COLO829 (cell line): ENCODE measurements at regions not wholly inside any gene's neighbourhood (a gene's known extent, or its start where the extent isn't known, plus 50 kb on each side); places are given as distances from the start of the nearest gene placed in this dataset.
"Not testable (repeated sequence)": the region's sequence is repeated elsewhere in the genome, so short reads cannot be mapped to it uniquely, and the experiment has no call there.

ENCODE experiments used
- DNase-seq: peaks from one replicate; pipeline ENCODE4 v3.0.0; 2012; ENCODE audit warnings: low spot score

DNA sequence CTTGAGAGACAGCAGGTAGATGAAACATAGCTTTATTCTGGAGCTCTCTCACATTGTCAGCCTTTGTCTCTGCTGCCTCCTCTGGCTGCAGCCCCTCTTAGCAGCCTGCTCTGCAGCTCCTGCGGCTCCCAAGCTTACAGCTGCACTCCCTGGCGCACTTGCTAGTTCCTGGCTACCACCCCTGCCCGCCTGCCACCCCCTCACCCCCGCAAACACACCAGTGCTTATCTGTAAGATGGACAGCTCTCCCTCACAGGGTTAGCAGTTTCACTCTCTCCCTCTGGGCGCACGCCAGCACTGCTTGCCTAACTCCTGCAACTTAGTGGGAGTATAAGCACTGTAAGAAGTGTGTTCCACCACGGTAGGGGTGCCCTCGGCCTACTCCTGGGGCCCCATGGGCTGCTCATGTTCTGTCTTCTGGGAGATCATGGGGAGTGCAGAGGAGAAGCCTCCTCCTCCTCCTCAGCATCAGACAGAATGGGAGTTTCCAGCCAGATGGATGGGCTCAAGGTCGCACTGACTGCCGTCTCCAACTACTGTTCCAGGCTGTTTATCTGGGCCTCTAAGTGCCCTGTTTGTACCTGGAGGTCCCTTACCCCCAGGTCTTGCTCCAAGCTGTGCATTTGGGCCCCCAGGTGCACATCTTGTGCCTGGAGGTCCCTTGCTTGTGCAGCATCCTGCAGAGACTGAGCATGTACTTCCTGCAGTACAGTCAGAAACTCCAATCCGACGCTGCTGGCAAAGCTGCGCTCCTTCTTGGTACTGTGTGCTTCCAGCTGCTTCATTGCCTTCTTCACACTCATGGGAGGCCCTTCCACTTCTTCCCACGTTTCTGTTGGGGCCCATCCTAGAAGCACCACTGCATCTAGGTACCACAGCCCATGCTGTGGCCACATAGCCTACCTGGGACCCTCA is 1388.1 kb downstream of the AMY1C start:
- peak; percentile 14 for DNase-seq

DNA sequence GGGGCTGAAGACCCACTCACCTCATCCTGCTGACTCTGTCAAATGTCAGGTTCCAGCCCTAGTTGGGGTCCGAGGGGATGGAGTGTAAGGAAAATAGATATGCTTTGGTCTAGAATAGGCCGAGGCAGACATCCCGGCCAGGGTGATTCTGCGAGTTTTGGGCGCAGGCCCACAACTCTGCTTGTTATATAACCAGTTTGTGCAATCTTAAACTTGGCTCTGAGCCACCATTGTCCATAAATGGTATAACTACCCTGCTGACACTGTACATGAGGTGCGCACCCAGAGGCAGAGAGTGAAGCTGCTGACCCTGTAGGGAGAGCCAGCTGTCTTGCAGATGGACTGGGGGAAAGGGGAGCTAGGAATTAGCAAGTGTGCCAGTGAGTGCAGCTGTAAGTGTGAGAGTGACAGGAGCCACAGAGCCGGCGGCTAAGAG is 1388.8 kb downstream of the AMY1C start:
- no peak for DNase-seq

GRCh38 chr1:105172788-105173187 is 1423.1 kb downstream of the AMY1C start:
- no peak for DNase-seq

- no peak for DNase-seq
These were observed 1431.1 kb downstream of the AMY1C start for GRCh38 chr1:105180789-105181188.

- DNase-seq = no peak
These were observed 1455.2 kb downstream of the AMY1C start for GRCh38 chr1:105204836-105205371.

DNA sequence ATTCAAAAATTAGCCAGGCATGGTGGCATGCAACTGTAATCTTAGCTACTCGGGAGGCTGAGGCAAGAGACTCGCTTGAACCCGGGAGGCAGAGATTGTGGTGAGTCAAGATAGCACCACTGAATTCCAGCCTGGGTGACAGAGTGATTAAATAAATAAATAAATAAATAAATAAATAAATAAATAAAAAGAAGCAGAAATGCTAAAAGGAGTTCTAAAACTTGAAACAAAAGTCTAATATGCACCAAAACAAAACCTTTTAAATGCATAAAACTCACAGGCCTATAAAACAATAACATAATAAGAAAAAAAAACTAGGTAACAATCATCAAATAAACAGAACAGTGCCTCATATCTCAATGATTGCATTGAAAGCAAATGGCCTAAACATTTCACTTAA is 1458.9 kb downstream of the AMY1C start:
- DNase-seq = no peak

DNA sequence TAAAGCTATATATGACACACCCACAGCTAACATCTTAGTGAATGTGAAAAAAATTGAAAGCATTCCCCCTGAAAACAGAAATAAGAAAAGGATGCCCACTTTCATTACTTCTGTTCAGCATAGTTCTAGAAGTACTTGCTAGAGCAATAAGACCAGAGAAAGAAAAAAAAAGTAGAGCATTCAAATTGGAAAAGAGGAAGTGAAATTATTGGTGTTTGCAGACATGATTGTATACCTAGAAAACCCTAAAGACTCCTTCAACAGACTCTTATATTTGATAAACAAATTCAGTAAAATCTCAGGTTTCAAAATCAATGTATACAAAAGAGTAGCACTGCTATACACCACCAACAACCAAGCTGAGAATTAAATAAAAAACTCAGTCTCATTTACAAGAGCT is 1461.0 kb downstream of the AMY1C start:
- no peak for DNase-seq

DNA sequence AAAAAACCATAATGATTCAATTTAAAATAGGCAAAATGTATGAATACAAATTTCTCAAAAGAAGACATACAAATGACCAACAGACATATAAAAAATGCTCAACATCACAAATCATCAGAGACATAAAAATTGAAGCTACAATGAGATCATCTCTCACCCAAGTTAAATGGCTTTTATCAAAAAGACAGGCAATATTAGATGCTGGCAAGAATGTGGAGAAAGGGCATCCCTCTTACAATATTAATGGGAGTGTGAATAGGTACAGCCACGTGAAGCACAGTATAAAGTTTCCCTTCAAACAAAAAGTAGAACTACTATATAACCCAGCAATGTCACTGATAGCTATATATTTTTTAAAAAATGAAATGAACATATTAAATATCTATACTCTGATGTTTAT is 1481.7 kb downstream of the AMY1C start:
- DNase-seq = no peak

- DNase-seq = no peak
These were observed 1493.7 kb downstream of the AMY1C start for GRCh38 chr1:105243411-105243810.

DNA sequence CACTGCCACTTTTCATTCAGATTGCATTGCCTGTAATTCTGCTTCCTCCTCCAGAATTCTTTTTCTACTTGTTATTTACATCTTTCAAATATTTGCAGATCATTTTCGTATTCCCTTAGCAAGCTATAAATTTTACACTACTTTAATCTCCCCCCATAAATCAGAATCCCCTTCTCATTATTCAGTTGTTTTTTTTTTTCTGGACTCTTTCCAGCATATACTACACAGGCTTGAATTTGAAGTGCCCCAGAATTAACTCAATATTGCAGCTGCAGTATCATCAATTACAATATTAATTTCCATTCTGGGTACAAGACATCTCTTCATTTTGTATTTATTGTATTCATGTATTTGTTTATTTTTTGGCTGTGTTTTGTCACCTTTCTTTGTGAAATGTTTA is 1494.3 kb downstream of the AMY1C start:
- no peak for DNase-seq

DNA sequence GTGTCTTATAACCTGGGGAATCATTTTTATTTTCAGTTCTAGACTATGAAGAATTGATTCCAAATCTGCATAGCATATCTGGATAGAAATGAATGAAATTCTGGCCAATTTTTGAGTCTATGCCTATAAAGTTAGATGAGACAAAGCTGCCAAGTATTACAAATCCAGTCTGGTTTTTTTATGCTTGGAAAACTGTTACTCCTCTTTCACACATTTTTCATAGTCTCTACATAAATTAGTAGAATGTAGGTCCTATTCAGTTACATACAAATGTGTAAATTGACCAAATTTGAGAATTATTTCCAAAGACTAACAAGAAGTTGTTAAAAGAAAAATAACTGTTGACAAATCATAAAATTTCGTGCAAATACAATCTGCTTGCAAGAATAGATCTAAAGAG is 1505.2 kb downstream of the AMY1C start:
- DNase-seq = no peak

- DNase-seq = no peak
These were observed 1510.3 kb downstream of the AMY1C start for GRCh38 chr1:105260001-105260400.

DNA sequence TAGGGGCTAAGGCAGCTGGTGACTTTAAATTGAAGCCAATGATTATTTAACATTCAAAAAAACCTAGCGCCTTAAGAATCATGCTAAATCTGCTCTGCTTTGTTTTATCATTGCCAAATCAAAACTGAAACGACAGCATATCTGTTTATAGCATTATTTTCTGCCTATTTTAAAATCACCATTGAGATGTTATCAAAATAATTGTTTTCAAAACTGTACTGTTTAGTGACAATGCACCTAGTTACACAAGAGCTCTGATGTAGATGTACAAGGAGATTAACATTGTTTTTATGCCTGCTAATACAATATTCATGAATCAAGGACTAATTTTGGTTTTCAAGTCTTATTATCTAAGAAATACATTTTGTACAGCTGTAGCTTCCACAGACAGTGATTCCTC is 1521.3 kb downstream of the AMY1C start:
- no peak for DNase-seq

DNA sequence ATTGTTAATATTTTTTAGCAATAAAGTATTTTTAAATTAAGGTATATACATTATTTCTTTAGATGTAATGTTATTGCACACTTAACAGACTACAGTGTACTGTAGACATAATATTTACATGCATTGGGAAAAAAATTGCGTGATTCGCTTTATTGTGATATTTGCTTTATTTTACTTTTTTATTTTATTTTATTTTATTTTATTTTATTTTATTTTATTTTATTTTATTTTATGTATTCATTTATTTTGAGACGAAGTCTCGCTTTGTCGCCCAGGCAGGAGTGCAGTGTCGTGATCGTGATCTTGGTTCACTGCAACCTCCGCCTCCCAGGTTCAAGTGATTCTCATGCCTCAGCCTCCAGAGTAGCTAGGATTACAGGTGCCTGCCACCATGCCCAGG is 1522.7 kb downstream of the AMY1C start:
- DNase-seq = not testable (repeated sequence)

GRCh38 chr1:105294838-105295237 is 1545.1 kb downstream of the AMY1C start:
- DNase-seq = no peak

DNA sequence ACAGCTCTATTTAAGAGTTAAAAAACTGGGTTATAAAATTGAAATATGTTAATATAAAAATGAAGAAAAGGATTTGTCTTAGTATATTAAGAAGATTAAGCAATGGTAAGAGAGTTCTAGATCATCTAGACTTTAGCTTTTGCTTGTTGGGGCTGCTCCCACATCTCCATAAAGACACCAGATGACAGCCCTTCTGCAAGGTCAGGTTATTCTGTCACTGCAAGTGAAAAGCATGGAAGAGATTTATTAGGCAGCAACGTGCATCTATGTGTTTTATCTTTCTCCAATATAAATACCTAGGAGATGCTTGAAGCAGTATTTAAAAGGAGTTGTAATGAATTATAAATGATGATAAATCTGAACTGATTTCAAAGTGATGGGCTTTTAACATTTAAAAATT is 1560.4 kb downstream of the AMY1C start:
- no peak for DNase-seq

DNA sequence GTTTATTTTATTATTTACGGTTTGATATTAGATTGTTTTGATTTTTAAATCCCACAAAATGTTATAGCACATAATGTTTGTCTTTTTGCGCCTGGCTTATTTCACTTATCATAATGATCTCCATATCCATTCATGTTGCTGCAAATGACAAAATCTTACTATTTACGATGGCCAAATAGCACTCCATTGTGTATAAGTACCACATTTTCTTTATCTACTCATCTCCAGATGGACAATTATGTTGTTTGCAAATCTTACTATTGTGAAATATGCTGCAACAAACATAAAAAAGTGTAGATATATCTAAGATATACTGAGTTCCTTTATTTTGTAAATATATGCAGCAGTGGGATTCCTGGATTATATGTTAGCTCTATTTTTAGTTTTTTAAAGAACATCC is 1568.3 kb downstream of the AMY1C start:
- no peak for DNase-seq

DNA sequence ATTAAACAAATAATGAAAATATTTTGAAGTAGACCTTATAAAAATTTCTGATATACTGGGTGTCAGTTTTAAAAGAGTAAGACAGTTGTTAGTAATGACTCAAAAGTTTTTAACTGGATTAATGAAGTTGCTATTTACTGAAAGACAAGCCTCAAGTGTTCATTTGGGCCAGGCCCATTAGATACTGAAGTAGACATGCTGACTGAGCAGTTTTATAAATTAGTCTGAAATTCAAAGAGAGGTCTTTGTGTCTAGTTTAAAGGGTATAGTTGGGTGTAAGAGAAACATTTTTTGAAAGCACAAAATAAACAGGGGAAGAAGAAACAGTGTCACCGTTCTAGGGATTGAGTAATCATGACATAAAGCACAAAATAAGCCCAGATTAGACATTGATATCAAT is 1577.2 kb downstream of the AMY1C start:
- no peak for DNase-seq

- DNase-seq = no peak
These were observed 1587.7 kb downstream of the AMY1C start for GRCh38 chr1:105337420-105337819.

GRCh38 chr1:105343317-105343716 is 1593.6 kb downstream of the AMY1C start:
- no peak for DNase-seq

GRCh38 chr1:105359457-105359856 is 1609.8 kb downstream of the AMY1C start:
- DNase-seq = no peak

GRCh38 chr1:105362438-105362837 is 1612.7 kb downstream of the AMY1C start:
- no peak for DNase-seq

- DNase-seq = no peak
These were observed 1618.7 kb downstream of the AMY1C start for GRCh38 chr1:105368446-105368845.

DNA sequence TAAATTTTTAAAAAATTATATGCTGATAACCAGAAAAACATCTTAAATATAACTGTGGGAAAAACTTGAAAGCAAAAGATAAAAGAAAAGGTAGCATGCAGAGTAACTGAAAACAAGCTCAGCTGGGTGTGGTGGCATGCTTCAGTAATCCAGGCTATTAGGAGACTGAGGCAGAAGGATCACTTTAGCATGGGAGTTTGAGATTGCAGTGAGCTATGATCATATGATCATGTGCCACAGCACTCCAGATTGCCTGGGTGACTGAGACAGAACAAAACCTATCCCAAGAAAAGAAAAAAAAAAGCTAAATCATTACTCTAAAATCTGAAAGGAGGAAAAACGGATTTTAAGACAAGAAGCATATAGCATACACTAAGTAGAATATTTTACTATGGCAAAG is 1624.0 kb downstream of the AMY1C start:
- no peak for DNase-seq
